ENCODE measurements at regions not wholly inside any gene's neighbourhood (a gene's known extent, or its start where the extent isn't known, plus 50 kb on each side); places are given as distances from the start of the nearest gene placed in this dataset.

- TF ChIP-seq CTCF (conservative IDR thresholded peaks at IDR 0.05; ENCODE audit: low read depth, low read length): no peak
- Histone ChIP-seq H3K4me1 (ENCODE audit: low read depth, poor library complexity, severe bottlenecking) (no peaks in the 10 kb centered on the region), H3K79me2 (ENCODE audit: insufficient read depth, low read depth) (no peaks in the 10 kb centered on the region), H3K4me2 (no peak overlapping the region), H3K27me3 (ENCODE audit: insufficient read depth, low read depth) (no peaks in the 10 kb centered on the region), H4K20me1 (ENCODE audit: insufficient read depth) (no peaks in the 10 kb centered on the region), H2AFZ (ENCODE audit: low read depth) (no peak overlapping the region), H3K4me3 (IDR thresholded peaks at IDR 0.05; ENCODE audit: insufficient read depth, low read depth, low read length) (no peak overlapping the region), H3K9ac (no peak overlapping the region), H3K27ac (no peak overlapping the region), H3K36me3 (ENCODE audit: insufficient read depth) (no peaks in the 10 kb centered on the region)
Observed at GRCh38 chr2:37569986-37570679, 101.3 kb downstream of the CDC42EP3 start.

GRCh38 chr2:37570773-37571586 lies 100.5 kb downstream of the CDC42EP3 start:
- no peak overlapping the region for H3K9ac ChIP-seq
- no peaks in the 10 kb centered on the region for H3K36me3 ChIP-seq (ENCODE audit: insufficient read depth)
- no peak overlapping the region for H3K27ac ChIP-seq
- no peak for TF ChIP-seq CTCF (conservative IDR thresholded peaks at IDR 0.05; ENCODE audit: low read depth, low read length)
- H3K4me1 ChIP-seq (ENCODE audit: low read depth, poor library complexity, severe bottlenecking): no peaks in the 10 kb centered on the region
- no peak overlapping the region for H3K4me2 ChIP-seq
- no peaks in the 10 kb centered on the region for H3K79me2 ChIP-seq (ENCODE audit: insufficient read depth, low read depth)
- no peak overlapping the region for H2AFZ ChIP-seq (ENCODE audit: low read depth)
- no peak overlapping the region for H3K4me3 ChIP-seq (IDR thresholded peaks at IDR 0.05; ENCODE audit: insufficient read depth, low read depth, low read length)
- H3K27me3 ChIP-seq (ENCODE audit: insufficient read depth, low read depth): no peaks in the 10 kb centered on the region
- H4K20me1 ChIP-seq (ENCODE audit: insufficient read depth): no peaks in the 10 kb centered on the region

GRCh38 chr2:37571587-37572136 lies 99.8 kb downstream of the CDC42EP3 start:
- Histone ChIP-seq H3K4me1 (ENCODE audit: low read depth, poor library complexity, severe bottlenecking) (no peaks in the 10 kb centered on the region), H3K4me2 (no peak overlapping the region), H3K27ac (no peak overlapping the region), H4K20me1 (ENCODE audit: insufficient read depth) (no peaks in the 10 kb centered on the region), H2AFZ (ENCODE audit: low read depth) (no peak overlapping the region), H3K79me2 (ENCODE audit: insufficient read depth, low read depth) (no peaks in the 10 kb centered on the region), H3K4me3 (IDR thresholded peaks at IDR 0.05; ENCODE audit: insufficient read depth, low read depth, low read length) (no peak overlapping the region), H3K36me3 (ENCODE audit: insufficient read depth) (no peaks in the 10 kb centered on the region), H3K9ac (no peak overlapping the region), H3K27me3 (ENCODE audit: insufficient read depth, low read depth) (no peaks in the 10 kb centered on the region)
- TF ChIP-seq CTCF (conservative IDR thresholded peaks at IDR 0.05; ENCODE audit: low read depth, low read length): no peak

GRCh38 chr2:37573451-37574388 lies 97.7 kb downstream of the CDC42EP3 start:
- Histone ChIP-seq H3K79me2 (ENCODE audit: insufficient read depth, low read depth) (no peaks in the 10 kb centered on the region), H3K27me3 (ENCODE audit: insufficient read depth, low read depth) (no peaks in the 10 kb centered on the region), H3K9ac (no peak overlapping the region), H3K4me1 (ENCODE audit: low read depth, poor library complexity, severe bottlenecking) (no peaks in the 10 kb centered on the region), H3K27ac (no peak overlapping the region), H2AFZ (ENCODE audit: low read depth) (no peak overlapping the region), H3K36me3 (ENCODE audit: insufficient read depth) (no peaks in the 10 kb centered on the region), H4K20me1 (ENCODE audit: insufficient read depth) (no peaks in the 10 kb centered on the region), H3K4me2 (no peak overlapping the region), H3K4me3 (IDR thresholded peaks at IDR 0.05; ENCODE audit: insufficient read depth, low read depth, low read length) (no peak overlapping the region)
- TF ChIP-seq CTCF (conservative IDR thresholded peaks at IDR 0.05; ENCODE audit: low read depth, low read length): no peak
